Choroid plexus epithelial cell (primary cell): ENCODE measurements at regions not wholly inside any gene's neighbourhood (a gene's known extent, or its start where the extent isn't known, plus 50 kb on each side); places are given as distances from the start of the nearest gene placed in this dataset.
A peak's percentile ranks its signal among the peaks of the same experiment; 100 is the strongest.

Experiments used
- DNase-seq: peaks from one replicate; pipeline ENCODE4 v3.0.0-alpha.2; 2010; ENCODE audit warnings: low read depth
- H3K4me3 ChIP-seq: 2 replicates; pipeline ENCODE4 v1.5.1; 2011; ENCODE audit warnings: low read depth, mild to moderate bottlenecking, control low read depth, low read length, moderate library complexity
- TF ChIP-seq, protein P1 (sequence below): conservative IDR thresholded peaks from 2 replicates; pipeline ENCODE4 v1.5.1; 2011; ENCODE audit warnings: low read depth, mild to moderate bottlenecking, control low read depth, inconsistent platforms, low read length, moderate library complexity

DNA sequence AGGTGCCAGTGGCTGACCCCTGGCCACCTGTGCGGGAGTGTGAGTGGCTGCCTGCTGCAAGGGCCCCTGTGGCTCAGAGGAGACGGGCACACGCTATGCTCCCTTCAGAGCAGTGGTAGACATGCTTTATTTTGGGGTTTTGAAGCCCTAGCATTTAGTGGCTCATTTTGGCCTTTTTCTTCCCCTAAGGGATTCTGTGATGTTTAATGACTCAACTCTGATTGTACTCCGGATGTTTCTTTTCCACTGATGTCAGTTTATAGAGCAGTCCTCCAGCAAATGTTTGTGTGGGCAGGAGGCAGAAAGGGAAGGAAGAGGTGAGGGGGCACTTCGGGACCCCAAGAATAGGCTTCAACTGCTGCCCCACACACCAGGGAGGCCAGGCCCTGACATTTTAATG lies 288.9 kb upstream of the C2CD4B start:
- TF ChIP-seq, protein P1, sequence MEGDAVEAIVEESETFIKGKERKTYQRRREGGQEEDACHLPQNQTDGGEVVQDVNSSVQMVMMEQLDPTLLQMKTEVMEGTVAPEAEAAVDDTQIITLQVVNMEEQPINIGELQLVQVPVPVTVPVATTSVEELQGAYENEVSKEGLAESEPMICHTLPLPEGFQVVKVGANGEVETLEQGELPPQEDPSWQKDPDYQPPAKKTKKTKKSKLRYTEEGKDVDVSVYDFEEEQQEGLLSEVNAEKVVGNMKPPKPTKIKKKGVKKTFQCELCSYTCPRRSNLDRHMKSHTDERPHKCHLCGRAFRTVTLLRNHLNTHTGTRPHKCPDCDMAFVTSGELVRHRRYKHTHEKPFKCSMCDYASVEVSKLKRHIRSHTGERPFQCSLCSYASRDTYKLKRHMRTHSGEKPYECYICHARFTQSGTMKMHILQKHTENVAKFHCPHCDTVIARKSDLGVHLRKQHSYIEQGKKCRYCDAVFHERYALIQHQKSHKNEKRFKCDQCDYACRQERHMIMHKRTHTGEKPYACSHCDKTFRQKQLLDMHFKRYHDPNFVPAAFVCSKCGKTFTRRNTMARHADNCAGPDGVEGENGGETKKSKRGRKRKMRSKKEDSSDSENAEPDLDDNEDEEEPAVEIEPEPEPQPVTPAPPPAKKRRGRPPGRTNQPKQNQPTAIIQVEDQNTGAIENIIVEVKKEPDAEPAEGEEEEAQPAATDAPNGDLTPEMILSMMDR: no peak
- peak; percentile 45 for DNase-seq
- no peak overlapping the region for H3K4me3 ChIP-seq

DNA sequence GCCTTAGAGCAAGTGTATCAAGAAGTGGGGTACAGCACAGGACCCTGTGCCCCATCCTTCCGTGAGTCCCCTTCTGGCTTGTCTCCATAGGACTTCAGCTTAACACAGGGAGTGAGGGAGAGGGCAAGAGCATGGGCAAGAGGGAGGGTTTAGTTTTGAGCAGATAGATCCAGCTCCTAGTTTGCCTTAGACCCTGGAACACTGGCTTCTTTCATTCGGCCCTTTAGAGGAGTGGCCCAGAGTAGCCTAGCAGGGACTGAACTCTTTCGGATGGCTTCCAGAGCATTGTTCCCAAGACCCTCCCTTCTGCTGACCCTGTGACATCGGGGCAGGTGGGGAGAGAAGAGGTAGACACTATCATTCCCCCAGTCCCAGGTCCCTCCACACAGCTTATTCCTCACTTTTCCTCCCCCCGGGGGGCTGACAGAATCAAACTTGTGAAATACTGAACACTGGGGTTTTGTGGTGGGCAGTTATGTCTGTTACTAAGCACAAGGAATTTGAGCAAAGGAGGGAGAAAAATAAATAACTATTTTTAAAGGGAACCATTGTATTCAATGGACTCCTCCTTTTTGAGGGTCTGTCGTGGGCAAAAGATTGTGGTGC lies 289.6 kb upstream of the C2CD4B start:
- DNase-seq: peak; percentile 55
- TF ChIP-seq, protein P1: no peak
- H3K4me3 ChIP-seq: no peak overlapping the region

DNA sequence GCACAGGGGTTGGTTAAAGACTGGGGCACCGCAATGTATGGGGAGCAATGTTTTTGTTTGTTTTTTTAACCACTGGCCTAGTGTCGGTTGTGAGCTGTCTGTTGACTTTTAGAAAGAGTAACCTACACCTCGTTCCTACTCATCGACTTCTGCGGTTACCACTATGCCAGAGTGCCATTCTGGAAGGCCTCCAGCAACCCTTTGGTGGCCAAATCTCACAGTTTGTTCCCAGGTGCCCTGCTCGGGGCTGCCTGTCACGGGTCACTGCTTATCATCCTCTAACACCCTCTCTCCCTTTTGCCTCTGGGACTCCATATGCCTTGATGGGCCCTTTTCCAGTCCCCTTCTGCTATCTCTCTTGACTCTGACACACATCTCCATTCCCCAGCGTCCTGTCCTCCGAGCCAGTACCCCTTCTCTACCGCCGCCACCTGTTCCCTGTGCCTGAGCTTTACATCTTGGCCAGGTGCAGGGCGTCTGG lies 290.4 kb upstream of the C2CD4B start:
- TF ChIP-seq, protein P1: no peak
- peak; percentile 29 for DNase-seq
- no peak overlapping the region for H3K4me3 ChIP-seq

DNA sequence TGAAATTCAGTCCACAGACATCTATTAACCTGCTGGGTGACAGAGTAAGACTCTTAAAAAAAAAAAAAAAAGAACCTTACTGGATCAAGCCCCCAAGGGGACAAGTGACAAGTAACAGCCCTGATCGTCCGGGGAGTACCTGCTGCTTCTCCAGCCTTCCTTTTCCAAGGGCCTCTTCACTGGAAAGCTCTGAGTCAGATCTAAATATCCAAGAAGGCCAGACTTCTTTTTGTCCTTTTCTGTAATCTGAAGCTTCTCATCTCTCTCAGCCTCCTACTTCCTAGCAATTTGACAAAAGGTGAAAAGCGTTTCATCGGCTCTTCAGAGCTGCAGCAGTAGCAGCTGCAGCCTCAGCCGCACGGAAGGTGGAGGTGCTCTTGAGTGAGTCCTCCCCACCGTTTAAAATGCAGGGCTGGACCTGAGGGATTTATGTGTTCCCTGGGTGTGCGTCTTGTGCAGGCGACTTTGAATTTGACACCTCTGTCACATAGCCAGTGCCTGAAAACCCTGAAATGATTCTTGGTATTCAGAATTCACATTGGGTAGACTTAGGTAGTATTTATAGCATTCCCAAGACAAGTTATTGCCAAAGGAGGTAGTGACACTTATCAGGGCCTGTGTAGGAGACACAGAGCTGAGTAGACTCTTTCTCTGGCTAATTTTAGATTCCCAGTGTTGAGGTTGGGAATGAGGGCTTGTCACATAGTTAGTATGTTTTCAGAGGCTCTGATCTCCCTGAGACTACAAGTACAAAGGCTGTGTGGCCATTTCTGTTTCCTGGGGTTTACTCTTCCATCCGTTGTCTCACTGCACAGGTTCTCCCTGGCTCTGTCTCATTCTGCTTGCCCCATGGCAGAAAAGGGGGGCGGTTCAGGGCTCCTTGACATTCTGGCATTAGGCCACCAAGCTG lies 291.2 kb upstream of the C2CD4B start:
- TF ChIP-seq, protein P1: no peak
- no peak for DNase-seq
- H3K4me3 ChIP-seq: no peak overlapping the region

DNA sequence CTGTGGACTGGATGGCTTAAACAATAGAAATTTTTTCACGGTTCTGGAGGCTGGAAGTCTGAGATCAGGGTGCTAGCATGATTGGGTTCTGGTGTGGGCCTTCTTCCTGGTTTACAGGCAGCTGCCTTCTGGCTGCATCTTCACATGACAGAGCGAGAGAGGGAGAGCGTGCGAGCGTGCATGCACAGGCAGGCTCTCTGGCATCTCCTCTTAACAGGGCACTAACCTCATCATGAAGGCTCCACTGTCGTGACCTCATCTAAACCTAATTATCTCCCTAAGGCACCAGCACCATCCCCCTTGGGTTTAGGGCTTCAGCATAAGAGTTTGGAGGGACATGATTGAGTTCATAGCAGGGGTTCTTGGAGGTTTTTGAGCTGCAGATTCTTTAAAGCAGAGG lies 292.0 kb upstream of the C2CD4B start:
- no peak overlapping the region for H3K4me3 ChIP-seq
- no peak for DNase-seq
- TF ChIP-seq, protein P1: no peak

DNA sequence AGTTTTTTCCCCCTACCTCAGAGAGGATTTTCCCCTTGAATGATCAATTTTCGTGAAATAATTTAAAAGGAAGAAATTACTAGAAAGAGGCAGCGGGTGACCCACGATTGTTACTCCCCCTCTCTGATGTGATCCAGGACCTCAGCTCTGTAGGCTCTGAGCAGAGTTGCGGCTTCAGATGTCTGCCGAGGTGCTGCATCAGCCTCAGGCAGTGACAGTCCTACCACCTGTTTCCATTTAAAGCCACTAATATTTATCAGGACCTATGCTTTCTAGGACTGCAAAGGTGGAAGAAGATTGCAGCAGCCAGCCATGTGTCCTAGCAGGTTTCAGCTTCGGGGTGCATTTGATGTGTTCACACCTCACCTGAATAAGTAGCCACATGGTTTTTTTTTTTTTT lies 294.8 kb upstream of the C2CD4B start:
- no peak for DNase-seq
- TF ChIP-seq, protein P1: no peak
- H3K4me3 ChIP-seq: no peak overlapping the region
